GM18517 (cell line): ENCODE measurements at regions not wholly inside any gene's neighbourhood (a gene's known extent, or its start where the extent isn't known, plus 50 kb on each side); places are given as distances from the start of the nearest gene placed in this dataset.
"Not testable (repeated sequence)": the region's sequence is repeated elsewhere in the genome, so short reads cannot be mapped to it uniquely, and the experiment has no call there.

ENCODE experiments used
- ATAC-seq: cut with Tn5 transposase; IDR thresholded peaks from one replicate; pipeline ENCODE4 v1.9.1; 2021; ENCODE audit warnings: mild to moderate bottlenecking, moderate library complexity; ENCODE audit not compliant: unreplicated experiment

GRCh38 chr1:120609834-120610233 is 113.9 kb upstream of the NBPF26 start:
- ATAC-seq: not testable (repeated sequence)

- not testable (repeated sequence) for ATAC-seq
Observed at GRCh38 chr1:120614931-120615639, 108.7 kb upstream of the NBPF26 start.

GRCh38 chr1:120617493-120617892 is 106.3 kb upstream of the NBPF26 start:
- not testable (repeated sequence) for ATAC-seq

GRCh38 chr1:120619867-120620692 is 103.7 kb upstream of the NBPF26 start:
- ATAC-seq: not testable (repeated sequence)

- not testable (repeated sequence) for ATAC-seq
Observed at GRCh38 chr1:120620693-120620969, 103.1 kb upstream of the NBPF26 start.

GRCh38 chr1:120621278-120621677 is 102.5 kb upstream of the NBPF26 start:
- not testable (repeated sequence) for ATAC-seq

GRCh38 chr1:120623539-120623938 is 100.2 kb upstream of the NBPF26 start:
- not testable (repeated sequence) for ATAC-seq

GRCh38 chr1:120624565-120625064 is 99.1 kb upstream of the NBPF26 start:
- not testable (repeated sequence) for ATAC-seq

GRCh38 chr1:120629832-120630455 is 93.8 kb upstream of the NBPF26 start:
- not testable (repeated sequence) for ATAC-seq

GRCh38 chr1:120634816-120635806 is 88.6 kb upstream of the NBPF26 start:
- not testable (repeated sequence) for ATAC-seq

- ATAC-seq: not testable (repeated sequence)
Observed at GRCh38 chr1:120640261-120641013, 83.3 kb upstream of the NBPF26 start.

GRCh38 chr1:120641014-120641302 is 82.8 kb upstream of the NBPF26 start:
- ATAC-seq: not testable (repeated sequence)

GRCh38 chr1:120647182-120647581 is 76.6 kb upstream of the NBPF26 start:
- ATAC-seq: not testable (repeated sequence)

GRCh38 chr1:120648915-120649623 is 74.7 kb upstream of the NBPF26 start:
- ATAC-seq: not testable (repeated sequence)

GRCh38 chr1:120649730-120650129 is 74.0 kb upstream of the NBPF26 start:
- not testable (repeated sequence) for ATAC-seq

GRCh38 chr1:120654114-120654513 is 69.6 kb upstream of the NBPF26 start:
- ATAC-seq: not testable (repeated sequence)

- ATAC-seq: not testable (repeated sequence)
Observed at GRCh38 chr1:120655394-120655793, 68.4 kb upstream of the NBPF26 start.

- ATAC-seq: not testable (repeated sequence)
Observed at GRCh38 chr1:120656116-120656515, 67.6 kb upstream of the NBPF26 start.

GRCh38 chr1:120657804-120658203 is 65.9 kb upstream of the NBPF26 start:
- ATAC-seq: not testable (repeated sequence)
